Retina (tissue), 1 donor: ENCODE measurements at regions not wholly inside any gene's neighbourhood (a gene's known extent, or its start where the extent isn't known, plus 50 kb on each side); places are given as distances from the start of the nearest gene placed in this dataset.

Experiments
- DNase-seq: peaks from one replicate; pipeline ENCODE4 v3.0.0-alpha.2; 2016

DNA sequence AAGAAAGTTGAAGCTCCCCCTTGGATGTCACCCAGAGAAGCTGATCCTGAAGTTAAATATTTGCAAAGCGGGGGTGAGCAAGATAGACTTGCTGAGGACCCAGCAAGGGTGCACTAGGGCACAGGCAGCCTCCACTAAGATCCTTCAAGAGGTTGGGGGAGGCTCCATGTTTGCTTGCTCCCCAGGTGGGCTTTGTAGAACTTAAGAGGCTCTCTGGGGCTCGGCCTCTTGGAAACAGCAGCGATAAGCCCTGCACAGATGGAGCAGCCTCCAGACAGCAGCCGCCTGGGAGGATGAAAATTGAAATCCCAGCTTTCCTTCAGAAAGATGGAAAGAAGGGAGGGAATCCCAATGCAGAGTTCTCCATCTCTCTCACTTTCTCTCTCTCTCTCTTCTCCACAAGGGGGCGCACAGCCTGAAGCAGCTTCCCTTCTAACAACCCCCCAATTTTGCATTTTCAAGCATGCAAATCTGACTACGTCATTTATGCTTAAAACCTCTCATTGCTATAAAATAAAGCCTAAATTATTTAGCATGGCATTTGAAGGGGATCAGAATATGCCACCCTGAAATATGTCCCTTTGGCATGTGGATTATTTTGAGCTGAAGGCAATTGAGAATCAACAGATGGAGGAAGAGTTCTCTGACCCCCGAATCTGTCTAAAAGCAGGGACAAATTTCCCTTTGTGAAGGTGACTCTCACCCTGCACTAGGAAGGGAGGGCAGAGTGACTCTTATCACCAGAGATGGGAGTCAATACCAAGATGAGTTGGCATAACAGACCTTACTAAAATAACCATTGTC lies 185.7 kb upstream of the KLHL29 start:
- DNase-seq: no peak

DNA sequence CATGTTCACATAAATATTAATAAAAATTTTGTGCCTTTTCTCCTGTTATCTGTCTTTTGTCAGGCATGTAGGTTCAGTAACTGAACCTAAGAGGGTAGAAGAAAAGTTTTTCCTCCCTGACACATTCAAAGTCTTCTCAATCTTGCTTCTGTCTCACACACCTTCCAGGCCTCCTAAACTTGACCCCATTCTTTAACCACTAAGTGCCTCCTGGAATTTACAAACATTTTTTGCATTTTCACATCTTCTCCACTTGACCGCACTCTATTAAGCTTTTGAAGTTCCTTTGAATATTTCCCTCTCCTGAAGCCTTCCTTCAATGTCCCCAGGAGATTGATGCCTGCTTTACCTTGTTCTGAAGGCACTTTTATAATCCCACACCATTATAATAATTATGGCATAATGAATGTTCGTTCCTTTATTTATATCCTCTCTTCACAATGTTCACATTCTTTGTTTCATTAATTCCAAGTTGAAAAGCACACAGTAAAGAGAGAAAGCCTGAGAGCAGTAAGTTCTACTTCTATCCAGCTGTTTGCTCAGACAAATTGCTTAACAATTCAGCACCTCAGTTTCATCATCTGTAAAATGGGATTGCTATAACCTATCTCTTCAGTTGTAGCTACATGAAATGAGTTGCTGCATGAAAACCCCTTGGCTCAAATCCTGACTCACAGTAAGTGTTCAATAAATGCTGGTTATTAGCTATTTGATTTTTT lies 184.8 kb upstream of the KLHL29 start:
- DNase-seq: no peak

DNA sequence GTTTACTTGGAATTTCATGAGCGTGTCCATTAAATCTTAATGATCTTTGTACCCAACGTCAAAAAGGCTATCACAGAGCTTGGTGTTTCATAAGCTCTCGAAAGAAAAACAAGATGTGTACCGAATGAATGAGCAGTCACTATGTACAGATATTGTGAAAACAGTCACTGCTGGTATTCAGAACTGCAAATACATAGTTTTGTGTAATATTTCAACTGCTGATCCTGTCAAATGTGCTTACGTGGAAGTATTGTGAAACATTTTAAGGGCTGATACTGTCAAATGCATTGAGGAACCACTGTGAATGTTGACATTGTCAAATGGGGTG lies 184.2 kb upstream of the KLHL29 start:
- no peak for DNase-seq

DNA sequence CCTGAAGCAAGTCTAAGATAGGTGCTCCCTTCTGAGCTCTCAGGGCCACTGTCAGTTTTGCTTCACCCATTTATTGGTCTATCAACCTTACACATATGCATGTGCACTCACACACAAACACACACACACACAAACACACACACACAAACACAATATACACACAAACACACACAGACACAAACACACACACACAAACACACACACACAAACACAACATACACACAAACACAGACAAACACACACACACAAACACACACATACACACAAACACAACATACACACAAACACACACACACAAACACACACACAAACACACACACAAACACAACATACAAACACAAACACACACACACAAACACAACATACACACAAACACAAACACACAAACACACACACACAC lies 181.6 kb upstream of the KLHL29 start:
- DNase-seq: no peak

DNA sequence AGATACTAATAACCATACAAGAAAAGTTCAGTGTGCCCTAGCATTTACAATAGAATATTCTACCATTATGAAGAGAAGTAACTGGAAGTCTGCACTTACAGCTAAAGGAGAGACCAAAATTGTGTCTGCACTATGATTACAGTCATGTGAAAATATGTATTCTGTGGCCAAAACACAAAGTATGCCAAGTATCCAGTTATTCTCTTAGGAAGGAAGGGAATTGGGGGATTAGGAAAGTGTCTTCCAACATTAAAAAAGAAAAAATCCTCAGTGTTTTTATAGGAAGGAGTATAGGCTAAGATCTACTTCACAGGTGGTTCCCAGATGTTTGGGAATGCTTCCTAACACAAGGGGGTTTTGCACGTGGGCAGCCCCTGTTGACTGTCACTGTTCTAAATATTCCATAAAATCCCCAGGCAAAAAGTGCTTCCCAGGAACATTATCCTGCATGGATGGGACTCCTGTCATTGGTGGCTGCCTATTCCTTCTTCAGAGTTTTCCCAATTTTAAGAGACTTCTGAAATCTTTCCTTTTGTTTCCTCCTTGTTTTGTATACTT lies 180.2 kb upstream of the KLHL29 start:
- DNase-seq: no peak

DNA sequence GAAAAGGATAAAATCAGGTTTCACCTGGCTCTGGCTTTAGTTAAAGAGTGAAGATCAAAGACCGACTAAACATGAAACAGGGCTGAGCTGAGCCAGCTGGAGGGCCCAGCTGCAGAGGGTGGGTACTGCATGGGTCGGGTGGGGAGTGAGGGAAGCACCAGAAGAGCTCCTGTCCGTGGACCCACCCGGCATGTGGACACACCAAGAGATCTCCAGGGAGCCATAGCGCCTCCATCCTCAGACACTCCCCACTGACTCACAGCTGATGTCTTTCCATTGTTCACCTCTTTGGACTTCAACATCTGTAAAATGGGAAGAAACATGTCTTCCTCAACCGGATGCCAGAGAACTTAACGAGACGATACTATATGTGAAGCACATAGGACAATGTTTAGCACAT lies 178.3 kb upstream of the KLHL29 start:
- DNase-seq: no peak

DNA sequence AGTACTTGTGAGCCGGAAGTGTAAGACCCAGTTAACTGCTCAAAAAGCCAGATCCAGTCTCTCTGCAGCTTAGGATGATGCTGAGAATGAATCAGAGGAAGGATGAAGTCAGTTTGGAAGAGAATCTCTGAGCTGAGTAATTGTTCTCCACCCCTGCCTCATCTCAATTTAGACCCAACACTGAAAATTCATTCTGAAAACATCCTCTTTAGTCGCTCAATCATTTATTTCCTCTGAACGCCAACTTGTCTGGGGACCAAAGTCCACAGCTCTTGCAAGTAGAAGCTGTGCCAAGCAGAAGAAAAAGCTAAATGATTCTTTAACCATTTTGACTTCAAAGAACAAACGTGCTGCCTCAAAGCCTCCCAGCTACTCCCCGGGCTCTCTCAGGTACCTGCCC lies 177.1 kb upstream of the KLHL29 start:
- no peak for DNase-seq

DNA sequence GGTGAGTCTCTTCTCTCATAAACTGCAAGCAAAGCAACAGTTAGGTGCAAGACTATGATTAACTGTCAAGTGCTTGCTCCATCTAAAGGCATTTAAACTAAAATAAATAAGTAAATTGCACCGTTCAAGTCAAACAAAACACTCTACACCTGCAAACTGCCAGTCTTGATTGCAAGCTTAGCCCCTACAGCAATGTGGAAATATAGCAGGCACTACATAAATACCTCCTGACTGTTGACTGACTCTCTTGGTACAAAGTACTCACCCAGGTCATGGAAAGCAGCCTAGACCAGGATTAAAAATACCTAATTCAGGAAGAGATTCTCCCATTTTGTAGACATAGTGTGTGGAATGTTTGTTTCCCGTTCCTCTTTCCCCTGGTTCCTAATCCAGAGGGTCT lies 176.6 kb upstream of the KLHL29 start:
- no peak for DNase-seq

DNA sequence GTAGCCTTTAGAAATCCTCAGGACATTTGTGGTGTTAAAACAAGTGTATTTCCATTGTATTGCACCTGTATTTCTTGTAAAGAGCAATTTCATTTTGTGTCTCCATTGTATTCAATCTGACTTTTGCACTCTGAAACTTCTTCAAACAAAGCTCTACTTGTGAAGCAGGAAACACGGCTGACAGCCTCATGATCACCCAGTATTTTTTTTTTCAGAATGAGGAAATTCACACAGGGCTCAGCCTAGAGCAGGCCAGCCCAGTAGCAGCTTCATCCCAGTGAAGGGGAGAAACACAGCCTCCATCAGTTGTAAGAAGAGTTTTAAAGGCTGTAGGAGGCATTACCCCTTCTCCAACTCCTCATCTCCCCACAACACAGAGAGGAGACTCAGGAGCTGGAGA lies 175.9 kb upstream of the KLHL29 start:
- no peak for DNase-seq

DNA sequence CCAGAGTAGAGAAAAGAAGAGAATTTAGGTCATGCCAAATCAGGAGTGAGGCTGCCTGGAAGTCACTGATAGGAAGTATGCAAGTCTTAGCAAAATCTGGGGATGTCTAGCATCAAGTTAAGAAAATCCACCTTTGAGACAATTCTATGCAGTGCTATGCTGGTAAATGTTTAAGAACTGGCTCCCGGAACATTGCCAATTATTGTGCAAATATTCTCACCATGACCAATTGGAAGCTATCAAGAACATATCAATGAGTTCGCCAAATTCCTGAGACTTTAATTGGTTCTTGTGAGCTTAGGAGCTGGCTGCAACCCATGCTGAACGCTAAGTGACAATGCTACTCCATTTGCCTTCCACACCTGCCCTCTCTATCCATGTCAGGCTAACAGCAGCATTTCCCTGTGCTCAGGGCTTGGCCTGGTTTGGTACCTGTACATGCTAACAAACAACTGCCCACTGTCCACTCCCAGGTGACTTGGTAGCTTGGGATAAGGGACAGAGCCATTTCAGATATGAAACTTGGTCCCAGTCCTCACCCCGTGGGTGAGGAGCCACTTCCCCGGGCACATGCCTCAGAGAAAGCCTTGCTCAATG lies 172.9 kb upstream of the KLHL29 start:
- no peak for DNase-seq

DNA sequence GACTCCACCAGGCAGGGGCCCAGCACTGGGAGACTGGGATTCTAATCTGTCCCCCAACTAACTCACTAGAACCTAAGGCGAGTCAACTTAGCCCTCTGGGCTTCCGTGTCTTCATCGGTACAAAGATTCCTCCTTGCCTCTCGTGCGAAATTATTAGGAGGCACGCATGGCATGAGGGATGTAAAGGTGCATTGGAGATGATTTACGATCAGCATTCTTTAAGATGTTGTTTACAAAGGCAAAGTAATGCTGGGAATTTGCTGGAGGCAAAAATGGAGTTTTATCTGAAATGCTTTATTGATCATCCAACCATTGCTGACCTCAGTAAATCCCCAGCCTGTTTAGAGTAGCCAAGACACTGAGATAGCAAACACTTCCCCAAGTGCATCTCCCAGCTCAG lies 171.8 kb upstream of the KLHL29 start:
- DNase-seq: no peak

DNA sequence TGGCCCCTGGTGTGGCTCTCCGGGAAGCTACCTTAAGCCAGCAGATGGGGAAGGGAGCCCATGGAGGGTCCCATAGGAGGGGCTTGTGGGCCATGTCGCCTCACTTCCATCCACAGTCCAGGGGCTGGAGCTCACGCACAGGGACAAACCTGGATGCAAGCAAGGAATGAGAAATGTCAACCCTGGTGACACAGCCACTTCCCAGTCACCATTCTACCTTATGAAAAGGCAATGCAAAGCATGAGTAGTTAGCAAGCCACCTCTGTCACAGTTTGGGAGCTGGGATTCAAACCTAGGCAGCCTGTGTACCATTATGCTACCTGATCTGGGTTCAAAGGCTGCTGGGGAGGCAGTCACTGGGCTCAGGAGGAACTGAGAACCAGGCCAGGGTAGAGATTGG lies 170.0 kb upstream of the KLHL29 start:
- no peak for DNase-seq

DNA sequence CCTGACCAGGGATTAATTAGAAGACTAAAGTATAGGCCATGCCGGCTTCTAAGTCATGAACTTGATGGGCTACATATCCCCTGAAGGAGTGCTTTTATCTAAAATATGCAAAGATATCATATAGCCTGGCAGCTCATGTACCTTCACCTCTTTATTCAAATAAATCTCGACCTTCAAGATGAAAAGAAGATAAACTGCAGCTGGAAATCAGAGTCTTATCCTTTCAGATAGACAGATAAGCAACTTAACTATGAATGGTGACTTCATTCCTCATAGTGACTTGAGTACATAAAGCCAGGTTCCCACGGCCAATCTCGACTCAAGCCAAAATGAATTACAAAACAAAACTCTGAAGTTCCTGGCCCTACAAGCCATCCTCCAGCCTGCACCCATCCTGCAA lies 165.3 kb upstream of the KLHL29 start:
- DNase-seq: no peak

DNA sequence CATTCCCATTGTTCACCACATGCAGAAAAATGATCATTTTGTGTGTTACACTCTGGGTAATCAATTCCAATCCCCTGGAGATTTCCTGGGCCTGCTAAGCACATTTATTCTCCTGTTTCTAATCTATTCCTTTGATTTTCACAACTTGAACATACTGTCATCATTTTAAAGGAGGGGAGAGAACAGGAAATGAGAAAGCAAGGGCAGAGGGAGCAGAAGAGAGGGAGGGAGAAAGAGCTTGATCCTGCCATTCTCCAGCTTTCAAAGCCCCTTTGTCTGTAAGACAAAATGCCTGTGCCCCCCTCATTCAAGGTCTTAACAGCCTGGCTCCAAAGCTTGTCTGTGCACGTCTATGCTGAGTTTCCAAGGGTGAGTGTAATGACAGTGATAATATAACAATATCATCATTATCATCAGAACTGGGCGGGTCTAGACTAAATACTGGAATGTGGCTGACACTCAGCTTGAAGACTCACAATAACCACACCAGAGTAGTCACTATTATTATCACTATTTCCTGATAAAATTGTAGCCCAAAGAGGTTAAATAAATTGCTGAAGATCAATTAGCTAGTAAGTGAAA lies 164.4 kb upstream of the KLHL29 start:
- DNase-seq: no peak

DNA sequence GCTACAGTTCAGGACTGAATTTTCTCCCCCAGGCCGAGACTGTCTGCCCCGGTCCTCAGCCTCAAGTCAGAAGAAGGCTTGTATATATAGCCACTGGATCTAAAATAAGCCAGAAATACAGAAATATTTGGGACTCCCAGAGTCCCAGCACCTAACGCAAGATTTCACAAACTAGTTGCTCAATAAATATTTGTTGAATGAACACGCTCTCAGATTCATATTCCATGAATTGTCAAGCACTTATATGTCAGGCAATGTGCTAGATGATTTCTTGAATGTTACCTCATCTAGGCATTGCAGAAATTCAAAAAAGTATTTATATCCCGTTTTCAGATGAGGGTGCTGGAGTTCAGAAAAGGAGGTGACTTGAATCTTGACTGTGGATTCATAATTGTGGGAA lies 163.7 kb upstream of the KLHL29 start:
- DNase-seq: no peak

DNA sequence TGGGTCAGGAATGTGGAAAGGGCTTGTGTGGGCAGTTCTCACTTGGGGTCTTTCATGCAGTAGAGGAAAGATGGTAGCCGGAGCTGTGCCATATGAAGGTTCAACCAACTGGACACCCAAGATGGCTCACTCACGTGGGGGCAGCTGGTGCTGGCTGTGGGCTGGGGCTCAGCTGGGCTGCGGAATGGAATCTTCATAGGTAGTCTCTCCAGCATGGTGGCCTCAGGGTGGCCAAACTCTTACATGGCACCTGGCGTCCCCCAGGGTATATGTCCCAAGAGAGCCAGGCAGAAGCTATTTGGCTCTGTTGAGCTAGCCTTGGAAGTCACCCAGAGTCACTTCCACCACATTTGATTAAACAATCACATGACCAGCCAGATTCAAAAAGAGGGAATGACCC lies 163.1 kb upstream of the KLHL29 start:
- DNase-seq: no peak

DNA sequence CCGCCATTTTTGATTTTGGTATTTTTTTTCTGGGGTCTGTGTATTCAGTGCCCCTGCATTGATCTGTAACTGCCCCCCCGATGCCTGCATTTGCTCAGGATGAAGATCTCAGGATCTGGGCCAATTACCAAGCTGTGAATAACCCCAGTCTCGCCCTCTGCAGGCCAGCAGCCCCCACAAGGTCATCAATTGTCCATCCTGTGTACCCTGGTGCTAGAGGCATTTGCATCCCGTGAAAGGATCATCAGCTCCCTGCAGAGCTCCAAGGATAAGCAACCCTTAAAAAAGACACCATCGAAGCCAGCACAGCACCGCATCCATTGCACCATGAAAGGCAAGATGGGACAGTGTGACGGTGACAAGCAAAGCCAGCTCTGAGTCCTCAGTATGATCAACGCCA lies 154.1 kb upstream of the KLHL29 start:
- no peak for DNase-seq

DNA sequence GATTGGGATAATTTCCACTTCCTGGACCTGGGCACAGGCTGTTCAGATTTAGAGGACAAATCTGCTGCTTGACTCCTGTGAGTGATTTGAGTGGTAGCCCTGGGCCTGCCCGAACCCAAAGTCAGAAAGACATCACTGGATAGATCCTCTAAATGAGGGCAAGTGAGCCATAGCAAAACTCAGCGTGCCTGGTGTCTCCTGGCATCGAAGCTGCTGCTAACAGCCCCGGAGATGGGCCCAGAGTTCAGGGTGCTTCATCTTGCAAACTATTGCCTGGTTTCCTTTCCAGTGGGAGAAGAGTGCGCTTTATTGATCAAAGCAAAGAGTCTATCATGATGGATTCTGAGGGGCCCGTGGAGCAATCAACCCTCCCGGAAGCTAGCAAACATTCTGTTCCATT lies 153.1 kb upstream of the KLHL29 start:
- no peak for DNase-seq

DNA sequence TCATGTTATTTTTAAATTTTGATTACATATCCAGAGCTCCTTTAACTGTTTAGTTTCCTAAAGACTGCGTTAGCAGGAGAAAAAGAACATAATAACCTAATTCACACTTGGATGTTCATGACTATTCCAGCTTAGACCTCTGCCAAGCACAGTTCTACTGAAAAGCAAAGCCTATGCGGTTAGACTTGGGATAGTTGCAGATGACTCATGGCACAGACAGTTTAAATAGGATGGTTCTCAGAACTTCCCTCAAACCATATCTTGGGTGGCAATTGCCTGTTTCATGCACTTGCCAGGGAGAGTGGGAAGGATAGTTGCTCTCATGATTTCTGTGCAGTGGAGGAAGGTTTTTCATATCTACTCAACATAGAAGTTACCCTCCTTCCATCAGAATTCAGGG lies 149.7 kb upstream of the KLHL29 start:
- no peak for DNase-seq

DNA sequence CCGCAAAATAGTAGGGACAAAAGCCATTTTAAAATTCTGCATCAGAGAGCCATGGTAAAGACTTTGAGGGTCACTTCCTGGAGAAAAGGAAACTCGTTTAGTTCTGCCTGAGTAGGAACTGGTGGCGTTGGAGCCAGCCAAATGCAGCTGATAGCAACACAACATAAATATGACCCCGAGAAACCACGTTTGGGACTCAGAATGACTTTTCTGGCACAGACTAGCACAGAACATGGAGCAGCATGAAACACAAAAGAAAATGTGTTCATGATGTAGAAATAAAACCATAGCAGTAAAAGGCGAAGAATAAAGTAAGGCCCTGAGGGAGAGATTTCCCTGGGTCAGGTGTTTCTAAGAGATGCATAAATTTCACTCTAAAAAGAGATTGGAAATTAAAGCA lies 149.2 kb upstream of the KLHL29 start:
- no peak for DNase-seq

DNA sequence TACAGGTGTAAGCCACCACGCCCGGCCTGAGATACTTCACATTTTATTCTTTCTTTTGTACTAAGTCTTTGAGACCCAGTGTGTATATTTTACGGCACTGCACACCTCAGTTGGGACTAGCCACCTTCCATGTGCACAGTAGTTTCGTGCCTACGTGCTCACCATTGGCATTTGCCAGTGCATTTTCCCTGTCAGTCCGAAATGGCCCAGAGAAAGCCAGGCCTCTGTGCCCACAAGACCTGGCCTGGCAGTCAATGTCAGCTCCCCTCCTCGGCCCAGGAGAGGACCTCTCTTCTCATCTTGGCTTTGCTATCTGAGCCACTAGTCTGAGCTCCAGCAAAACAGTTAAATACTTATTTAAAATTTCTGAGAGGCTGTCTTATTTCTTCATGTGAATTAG lies 147.8 kb upstream of the KLHL29 start:
- DNase-seq: no peak

DNA sequence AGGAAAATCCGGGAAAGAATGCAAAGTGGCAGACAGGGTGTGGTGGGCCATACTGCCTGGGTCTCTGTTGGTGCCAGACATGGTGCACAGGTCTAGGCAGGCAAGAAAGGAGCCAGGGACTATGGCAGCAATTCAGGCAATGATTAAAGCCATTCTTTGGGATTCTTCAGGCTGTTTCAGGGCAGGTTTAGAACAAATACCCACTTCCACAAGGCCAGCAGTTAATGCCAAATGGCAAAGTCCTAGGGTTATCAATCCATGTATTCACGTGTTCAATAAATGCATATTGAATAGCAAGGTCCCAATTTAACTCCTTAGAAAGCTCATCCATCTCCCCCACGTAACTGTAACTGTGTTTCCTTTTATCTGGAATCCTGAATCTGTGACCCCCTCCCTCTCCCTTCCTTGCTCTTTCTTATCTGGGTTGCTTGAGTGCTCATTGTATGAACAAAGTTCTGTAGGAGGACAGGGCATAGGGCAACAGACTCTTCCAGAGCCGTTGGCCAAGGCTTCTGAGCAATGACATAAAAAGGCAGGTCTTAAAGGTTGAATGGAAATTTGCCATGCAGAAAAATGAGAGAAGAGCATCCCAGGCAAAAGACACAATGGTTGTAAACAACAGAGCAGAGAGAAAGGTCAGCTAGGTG lies 146.8 kb upstream of the KLHL29 start:
- DNase-seq: no peak

DNA sequence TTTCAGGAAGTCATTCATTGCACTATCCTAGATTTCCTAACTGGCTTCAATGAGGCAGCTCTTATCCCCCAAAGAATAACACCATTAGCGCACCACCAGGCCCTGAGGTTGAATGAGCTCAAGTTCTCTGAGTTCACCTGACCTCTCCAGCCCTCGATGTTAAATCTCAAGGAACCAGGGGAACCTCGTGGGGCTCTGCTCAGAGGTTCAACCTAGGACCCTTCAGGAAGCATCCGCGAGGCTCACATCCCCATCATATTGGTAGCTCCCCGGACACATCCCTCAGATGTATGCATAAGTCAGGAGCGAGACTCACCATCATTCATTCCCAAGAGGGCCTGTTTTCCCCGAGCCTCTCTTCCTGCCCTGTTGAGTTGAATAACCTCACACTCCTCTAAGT lies 145.6 kb upstream of the KLHL29 start:
- no peak for DNase-seq
